Skeletal muscle satellite cell (primary cell): ENCODE measurements at regions not wholly inside any gene's neighbourhood (a gene's known extent, or its start where the extent isn't known, plus 50 kb on each side); places are given as distances from the start of the nearest gene placed in this dataset.
"Not testable (repeated sequence)": the region's sequence is repeated elsewhere in the genome, so short reads cannot be mapped to it uniquely, and the experiment has no call there.

Experiments
- H3K27me3 ChIP-seq: 2 replicates; pipeline ENCODE4 v1.7.0; 2013; ENCODE audit warnings: low read length; ENCODE audit not compliant: control insufficient read depth, insufficient read depth
- H3K36me3 ChIP-seq: 2 replicates; pipeline ENCODE4 v1.7.0; 2013; ENCODE audit warnings: mild to moderate bottlenecking, control low read depth, low read length; ENCODE audit not compliant: insufficient read depth
- H3K4me1 ChIP-seq: 2 replicates; pipeline ENCODE4 v1.7.0; 2013; ENCODE audit warnings: low read length; ENCODE audit not compliant: control insufficient read depth, insufficient read depth
- H3K4me2 ChIP-seq: 2 replicates; pipeline ENCODE4 v1.7.0; 2013; ENCODE audit warnings: mild to moderate bottlenecking, low read length
- H3K4me3 ChIP-seq: 2 replicates; pipeline ENCODE4 v1.7.0; 2013; ENCODE audit warnings: low read length
- H3K9ac ChIP-seq: 2 replicates; pipeline ENCODE4 v1.7.0; 2013; ENCODE audit warnings: mild to moderate bottlenecking, low read depth, low read length, moderate library complexity
- H3K9me3 ChIP-seq: replicated peaks from 2 replicates; pipeline ENCODE4 v1.7.0; 2013; ENCODE audit warnings: mild to moderate bottlenecking, control low read depth, low read length

DNA sequence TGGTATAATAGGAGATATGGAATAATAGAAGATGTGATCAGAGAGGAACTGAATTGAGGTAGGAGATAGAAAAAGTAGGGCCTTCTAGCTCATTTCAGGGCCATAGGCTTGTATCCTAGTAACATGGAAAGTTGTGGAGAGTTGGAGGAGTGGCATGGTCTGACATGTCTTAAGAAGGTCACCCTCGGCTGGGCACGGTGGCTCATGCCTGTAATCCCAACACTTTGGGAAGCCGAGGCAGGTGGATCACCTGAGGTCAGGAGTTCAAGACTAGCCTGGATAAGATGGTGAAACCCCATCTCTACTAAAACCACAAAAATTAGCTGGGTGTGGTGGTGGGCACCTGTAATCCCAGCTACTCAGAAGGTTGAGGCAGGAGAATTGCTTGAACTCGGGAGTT, 550.3 kb upstream of the CDH2 start:
- H3K27me3 ChIP-seq, H3K4me3 ChIP-seq, H3K4me2 ChIP-seq, H3K9me3 ChIP-seq, H3K9ac ChIP-seq, H3K36me3 ChIP-seq: not testable (repeated sequence)
- peaks cover 17% of the 10 kb centered on the region for H3K4me1 ChIP-seq

DNA sequence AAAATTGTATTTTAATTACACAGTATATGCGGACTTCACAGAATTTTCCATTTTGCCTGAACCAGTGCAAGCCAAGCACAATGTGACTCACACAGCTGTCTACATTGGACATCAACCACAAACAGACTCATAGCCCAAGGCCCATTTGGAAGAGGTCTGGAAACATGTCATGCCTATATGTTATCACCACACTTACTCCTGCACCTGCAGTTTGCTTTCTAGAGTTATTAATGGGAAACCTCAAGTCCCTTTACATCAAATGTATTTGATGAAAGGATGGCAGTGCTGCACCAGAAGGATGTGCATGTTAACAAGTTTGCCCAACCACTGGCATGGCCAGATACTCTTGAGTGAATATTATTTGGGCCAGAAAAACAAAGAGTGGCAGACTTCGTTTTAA, 548.9 kb upstream of the CDH2 start:
- Histone ChIP-seq H3K27me3 (no peaks in the 10 kb centered on the region), H3K9me3 (no peaks in the 10 kb centered on the region), H3K4me3 (no peak overlapping the region), H3K4me1 (peaks cover 17% of the 10 kb centered on the region), H3K4me2 (no peak overlapping the region), H3K36me3 (no peaks in the 10 kb centered on the region), H3K9ac (no peak overlapping the region)

DNA sequence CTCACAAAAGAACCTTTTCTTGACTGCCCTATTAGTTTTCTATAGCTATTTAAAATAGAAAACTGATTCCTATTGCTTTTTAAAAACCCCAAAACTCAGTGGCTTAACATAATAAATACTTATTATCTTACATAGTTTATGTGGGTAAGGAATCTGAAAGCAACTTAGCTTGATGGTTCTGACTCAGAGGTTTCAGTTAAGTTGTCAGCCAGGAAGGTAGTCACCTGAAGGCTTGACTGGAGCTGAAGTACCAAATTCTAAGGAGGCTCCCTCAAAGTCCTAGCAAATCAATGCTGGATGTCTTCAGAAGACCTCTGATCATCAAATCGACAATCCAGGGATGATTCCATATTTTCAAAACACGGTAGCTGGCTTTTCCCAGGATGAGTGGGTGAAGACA, 546.6 kb upstream of the CDH2 start:
- no peaks in the 10 kb centered on the region for H3K9me3 ChIP-seq
- H3K4me3 ChIP-seq = no peak overlapping the region
- no peaks in the 10 kb centered on the region for H3K27me3 ChIP-seq
- no peak overlapping the region for H3K4me2 ChIP-seq
- H3K36me3 ChIP-seq = no peaks in the 10 kb centered on the region
- no peak overlapping the region for H3K9ac ChIP-seq
- H3K4me1 ChIP-seq = peaks cover 19% of the 10 kb centered on the region

DNA sequence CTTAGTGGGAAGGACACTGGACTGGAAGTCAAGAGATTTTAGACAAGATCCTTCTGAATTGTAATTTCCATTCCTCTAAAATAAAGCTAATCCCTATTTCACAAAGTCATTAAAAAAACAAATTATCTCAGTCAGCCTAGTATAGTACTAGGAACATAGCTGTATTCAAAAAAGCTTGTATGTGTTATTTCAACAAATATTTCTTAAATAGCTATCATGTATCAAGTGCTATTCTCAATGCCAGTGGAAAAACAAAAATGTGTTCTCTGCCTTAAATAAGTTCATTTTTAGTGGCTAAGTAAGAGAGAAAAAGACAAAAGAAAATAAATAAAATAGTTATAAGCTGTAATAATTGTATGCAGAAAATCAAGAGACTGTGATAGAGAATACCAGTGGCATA, 541.8 kb upstream of the CDH2 start:
- no peaks in the 10 kb centered on the region for H3K9me3 ChIP-seq
- no peak overlapping the region for H3K4me3 ChIP-seq
- H3K4me1 ChIP-seq = peaks cover 17% of the 10 kb centered on the region
- H3K4me2 ChIP-seq = no peak overlapping the region
- H3K36me3 ChIP-seq = no peaks in the 10 kb centered on the region
- no peaks in the 10 kb centered on the region for H3K27me3 ChIP-seq
- no peak overlapping the region for H3K9ac ChIP-seq

DNA sequence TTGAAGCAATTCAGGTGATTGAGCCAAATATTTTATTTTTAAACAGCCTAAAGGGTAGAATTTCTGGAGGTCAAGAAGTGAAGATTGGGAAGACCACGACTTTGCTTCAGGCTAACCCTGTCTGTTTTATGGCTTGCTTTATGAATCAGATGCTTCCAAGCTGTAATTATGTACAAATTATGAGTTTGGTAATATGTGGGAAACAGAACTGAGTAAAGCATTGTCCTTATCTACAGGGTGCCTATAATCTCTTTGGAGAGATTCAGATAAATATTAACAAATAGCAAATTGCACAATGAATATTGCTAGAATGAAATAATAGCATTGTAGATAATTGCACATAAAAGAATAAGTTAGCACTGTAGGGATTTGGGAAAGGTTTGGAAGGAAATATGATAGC, 539.4 kb upstream of the CDH2 start:
- Histone ChIP-seq H3K36me3 (no peaks in the 10 kb centered on the region), H3K4me1 (peaks cover 17% of the 10 kb centered on the region), H3K4me3 (no peak overlapping the region), H3K9ac (no peak overlapping the region), H3K9me3 (no peaks in the 10 kb centered on the region), H3K4me2 (no peak overlapping the region), H3K27me3 (no peaks in the 10 kb centered on the region)

DNA sequence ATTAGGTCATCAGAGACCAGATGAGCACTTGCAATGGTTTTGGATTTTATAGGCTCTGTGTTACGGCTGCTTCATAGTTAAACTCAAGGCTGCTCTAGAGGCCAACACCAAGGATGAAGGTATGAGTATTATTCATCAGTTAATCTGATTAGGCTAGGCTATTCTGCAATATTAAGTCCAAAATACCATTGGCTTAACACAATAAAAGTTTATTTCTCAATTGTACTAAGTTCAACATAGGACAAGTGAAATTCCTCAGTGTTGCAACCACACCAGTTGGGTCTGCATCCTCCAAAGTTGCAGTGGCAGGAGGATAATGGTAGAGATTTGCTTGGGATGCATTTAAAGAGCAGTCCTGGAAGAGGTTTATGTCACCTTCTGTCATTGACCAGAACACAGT, 538.3 kb upstream of the CDH2 start:
- no peak overlapping the region for H3K4me3 ChIP-seq
- H3K4me1 ChIP-seq = peaks cover 17% of the 10 kb centered on the region

DNA sequence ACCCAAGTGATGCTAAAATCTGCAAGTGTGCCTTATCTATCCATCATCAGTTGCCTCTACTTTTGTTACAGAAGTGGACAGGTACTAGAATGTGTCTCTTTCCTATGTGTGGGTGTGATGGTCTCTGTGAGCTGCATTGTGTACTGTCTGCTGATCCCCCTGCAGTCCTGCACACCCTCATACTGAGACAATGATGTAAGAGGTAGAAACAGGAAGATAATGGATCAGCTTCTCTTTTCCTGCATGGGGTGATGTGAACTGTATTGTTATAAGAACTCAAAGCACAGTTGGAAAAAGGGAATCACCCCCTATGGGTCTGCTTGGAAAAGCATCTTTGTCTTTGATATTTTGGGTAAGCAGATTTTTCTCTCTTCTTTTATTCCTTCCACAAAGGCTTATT, 537.6 kb upstream of the CDH2 start:
- Histone ChIP-seq H3K9ac (no peak overlapping the region), H3K4me3 (no peak overlapping the region), H3K4me1 (peaks cover 13% of the 10 kb centered on the region), H3K4me2 (no peak overlapping the region), H3K36me3 (no peaks in the 10 kb centered on the region), H3K27me3 (no peaks in the 10 kb centered on the region), H3K9me3 (no peaks in the 10 kb centered on the region)

More for the DNA sequence above, 538.3 kb upstream of the CDH2 start:
- Histone ChIP-seq H3K27me3 (no peaks in the 10 kb centered on the region), H3K9me3 (no peaks in the 10 kb centered on the region), H3K36me3 (no peaks in the 10 kb centered on the region), H3K4me2 (no peak overlapping the region), H3K9ac (no peak overlapping the region)

DNA sequence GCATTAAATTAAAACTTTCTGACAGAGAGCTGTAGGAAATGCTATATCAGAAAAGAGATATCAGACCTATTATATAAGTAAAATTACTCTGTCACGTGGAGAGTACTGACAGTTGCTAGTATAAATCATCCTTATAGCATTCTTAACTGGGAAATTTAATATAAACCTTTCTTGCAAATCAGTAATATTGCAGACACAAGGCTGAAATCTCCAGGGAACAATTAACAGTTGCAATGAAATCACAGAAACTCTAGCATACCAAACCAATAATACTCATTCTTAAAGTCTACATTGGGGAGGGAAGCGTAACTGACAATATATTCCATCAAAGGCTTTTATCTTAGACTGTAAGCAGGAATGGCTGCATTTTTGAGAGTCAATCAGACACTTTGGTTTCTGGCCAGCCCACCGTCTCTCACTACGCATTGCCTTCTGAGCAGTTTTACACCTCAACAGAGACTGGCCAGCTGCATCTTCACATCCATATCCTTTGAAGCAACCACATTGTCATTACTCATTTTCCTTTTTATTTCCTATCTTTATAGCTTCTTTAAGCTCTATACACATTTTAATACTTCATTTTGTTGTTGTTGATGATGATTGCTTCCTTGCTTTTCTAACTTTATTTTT, 536.0 kb upstream of the CDH2 start:
- no peak overlapping the region for H3K9ac ChIP-seq
- no peak overlapping the region for H3K4me3 ChIP-seq
- H3K36me3 ChIP-seq = no peaks in the 10 kb centered on the region
- H3K4me2 ChIP-seq = no peak overlapping the region
- H3K4me1 ChIP-seq = no peaks in the 10 kb centered on the region
- no peaks in the 10 kb centered on the region for H3K9me3 ChIP-seq
- no peaks in the 10 kb centered on the region for H3K27me3 ChIP-seq

DNA sequence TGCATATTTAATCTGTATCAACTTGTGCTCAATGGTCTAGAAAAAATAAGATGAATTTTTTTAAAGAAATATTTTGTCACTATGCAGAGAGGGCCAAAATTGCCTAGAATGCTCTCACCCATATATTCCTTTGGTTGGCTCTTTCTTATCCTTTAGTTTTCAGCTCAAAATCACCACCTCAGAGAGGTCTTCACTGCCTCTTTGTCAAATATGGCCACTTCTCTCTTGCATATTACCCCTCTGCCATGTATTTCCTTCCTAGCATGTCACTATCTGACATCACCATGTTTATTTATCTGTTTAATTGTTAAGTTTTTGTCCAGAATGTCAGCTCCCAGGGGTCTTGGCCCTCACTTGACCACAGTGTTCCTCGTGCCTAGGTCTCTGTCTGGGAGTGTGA, 535.2 kb upstream of the CDH2 start:
- Histone ChIP-seq H3K4me3 (no peak overlapping the region), H3K9ac (no peak overlapping the region), H3K27me3 (no peaks in the 10 kb centered on the region), H3K9me3 (no peaks in the 10 kb centered on the region), H3K36me3 (no peaks in the 10 kb centered on the region), H3K4me2 (no peak overlapping the region), H3K4me1 (no peaks in the 10 kb centered on the region)

DNA sequence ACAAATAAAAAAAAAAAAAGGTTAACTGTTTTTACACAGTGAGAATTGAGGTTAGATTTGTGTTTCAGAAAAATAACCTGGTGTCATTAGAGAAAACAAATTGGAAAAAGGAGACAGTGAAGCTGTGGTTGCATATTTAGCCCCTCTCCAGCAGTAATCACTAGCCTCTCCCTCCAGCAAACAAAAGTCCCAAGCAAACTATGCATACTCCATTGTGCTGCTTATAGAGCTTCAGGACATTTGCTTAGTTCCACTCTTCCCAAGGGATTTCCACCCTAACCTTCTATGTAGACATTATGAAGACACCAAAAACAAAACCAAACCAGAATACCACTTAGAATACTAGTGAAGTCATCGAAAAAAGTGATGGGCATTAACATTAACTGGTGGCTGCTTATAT, 534.2 kb upstream of the CDH2 start:
- Histone ChIP-seq H3K36me3 (no peaks in the 10 kb centered on the region), H3K4me2 (no peak overlapping the region), H3K4me1 (no peaks in the 10 kb centered on the region), H3K4me3 (no peak overlapping the region), H3K9ac (no peak overlapping the region), H3K27me3 (no peaks in the 10 kb centered on the region), H3K9me3 (no peaks in the 10 kb centered on the region)

DNA sequence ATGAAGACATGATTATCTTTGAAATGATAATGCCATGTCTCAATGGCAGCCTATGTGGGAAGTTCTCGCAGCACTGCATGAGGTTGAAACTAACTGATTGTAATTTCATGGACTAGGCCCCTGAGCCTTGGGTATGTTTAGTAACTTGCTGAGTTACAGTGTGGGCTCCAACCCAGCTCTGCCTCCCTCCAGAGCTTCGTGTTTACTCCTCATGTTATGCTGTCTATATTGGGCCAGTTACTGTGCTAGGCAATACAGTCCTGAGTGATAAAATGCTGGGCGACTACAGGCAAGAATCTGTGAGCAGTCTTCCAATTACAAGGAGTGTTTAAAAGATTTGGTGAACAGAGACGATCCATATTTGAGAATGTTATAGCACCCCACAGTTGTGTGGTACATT, 530.1 kb upstream of the CDH2 start:
- H3K4me1 ChIP-seq = no peaks in the 10 kb centered on the region
- no peaks in the 10 kb centered on the region for H3K9me3 ChIP-seq
- H3K36me3 ChIP-seq = no peaks in the 10 kb centered on the region
- H3K4me2 ChIP-seq = no peak overlapping the region
- no peak overlapping the region for H3K4me3 ChIP-seq
- H3K27me3 ChIP-seq = no peaks in the 10 kb centered on the region
- no peak overlapping the region for H3K9ac ChIP-seq

DNA sequence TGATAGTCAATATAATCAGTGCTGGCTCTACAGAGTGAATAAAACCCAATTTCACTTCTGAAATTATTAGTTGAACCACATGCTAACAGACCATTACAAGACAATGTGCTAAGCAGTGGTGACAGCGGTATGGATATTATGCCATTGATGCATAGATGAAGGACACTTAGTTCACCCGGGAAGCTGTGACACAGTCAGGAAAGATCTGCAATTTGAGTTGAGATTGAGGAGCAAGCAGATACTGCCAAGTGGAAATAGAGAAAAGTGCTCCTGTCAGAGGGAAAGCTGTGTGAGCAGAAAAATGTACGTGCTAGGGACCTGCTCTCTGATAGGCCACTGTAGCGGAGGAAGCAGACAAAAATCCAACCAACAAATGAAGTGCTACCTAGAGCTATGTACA, 529.5 kb upstream of the CDH2 start:
- no peak overlapping the region for H3K4me3 ChIP-seq
- no peaks in the 10 kb centered on the region for H3K27me3 ChIP-seq
- H3K36me3 ChIP-seq = no peaks in the 10 kb centered on the region
- H3K4me2 ChIP-seq = no peak overlapping the region
- no peaks in the 10 kb centered on the region for H3K9me3 ChIP-seq
- no peaks in the 10 kb centered on the region for H3K4me1 ChIP-seq
- no peak overlapping the region for H3K9ac ChIP-seq
